Motor neuron (in vitro differentiated cells): ENCODE measurements at regions not wholly inside any gene's neighbourhood (a gene's known extent, or its start where the extent isn't known, plus 50 kb on each side); places are given as distances from the start of the nearest gene placed in this dataset.
"Not testable (repeated sequence)": the region's sequence is repeated elsewhere in the genome, so short reads cannot be mapped to it uniquely, and the experiment has no call there.

Experiments used
- ATAC-seq, 8 experiments: fragments of 200-7000 bp; cut with Tn5 transposase; replicated peaks in 6 of 8; 2 replicates each; pipeline ENCODE4 v1.8.0; 2021; ENCODE audit warnings: mild to moderate bottlenecking in 8 of 8, moderate library complexity in 8 of 8
- H3K27ac ChIP-seq, 2 donors: fragments of 250-450 bp; sonication (Bioruptor Pico); 2 replicates each; pipeline ENCODE4 v1.9.0; 2021; ENCODE audit warnings: antibody characterized with exemption in 2 of 2, mild to moderate bottlenecking in 2 of 2, moderate library complexity in 1 of 2
- H3K4me1 ChIP-seq, 2 donors: fragments of 250-450 bp; sonication (Bioruptor Pico); replicated peaks in 1 of 2; 2 replicates each; pipeline ENCODE4 v1.6.1; 2021; ENCODE audit warnings: antibody characterized with exemption in 2 of 2, mild to moderate bottlenecking in 2 of 2, moderate library complexity in 1 of 2
- H3K4me3 ChIP-seq, 5 donors: fragments of 250-450 bp; sonication (Bioruptor Pico); 2 replicates each; pipeline ENCODE4 v1.9.0; 2021; ENCODE audit warnings: antibody characterized with exemption in 5 of 5, mild to moderate bottlenecking in 5 of 5, moderate library complexity in 4 of 5
- WGBS, 10 experiments: fragments of 450-650 bp; shearing (Covaris generic); methylation state at CpG; one replicate each; pipeline ENCODE4 v1.0.0; 2022; 5-methylcytosine and 5-hydroxymethylcytosine counted together
- in situ Hi-C, 9 experiments: fragments of 400-800 bp; cut with MboI; loops; one replicate each; pipeline ENCODE4 v1.15.0; 2021; ENCODE audit warnings: low sequenced_read_pairs in 9 of 9, low pct_unique_long_range_greater_than_20kb in 2 of 9; ENCODE audit not compliant: unreplicated experiment in 9 of 9

GRCh38 chr3:96347289-96347688 is 467.1 kb upstream of the EPHA6 start:
- Histone ChIP-seq H3K4me1 (no peaks in the 10 kb centered on the region), H3K27ac (no peak overlapping the region), H3K4me3 (no peak overlapping the region)
- ATAC-seq = no peak
- in situ Hi-C loops = no loop called here
- 0 to 97% (median 63%) methylated on average over 1 to 3 of the region's 3 CpGs for WGBS, 10 experiments

GRCh38 chr3:96351598-96351997 is 462.8 kb upstream of the EPHA6 start:
- H3K4me1 ChIP-seq, in situ Hi-C loops, H3K4me3 ChIP-seq, ATAC-seq, H3K27ac ChIP-seq: not testable (repeated sequence)

- Histone ChIP-seq H3K27ac (no peak overlapping the region), H3K4me3 (no peak overlapping the region), H3K4me1 (no peaks in the 10 kb centered on the region)
- 0 to 100% (median 62%) methylated on average over 1 to 2 of the region's 2 CpGs for WGBS, 10 experiments
- ATAC-seq = no peak
- in situ Hi-C loops = no loop called here
These were observed 460.3 kb upstream of the EPHA6 start for GRCh38 chr3:96354106-96354505.

- H3K27ac ChIP-seq = no peak overlapping the region
- in situ Hi-C loops = no loop called here
- H3K4me1 ChIP-seq = no peaks in the 10 kb centered on the region
- H3K4me3 ChIP-seq = no peak overlapping the region
- ATAC-seq = peak in 2 of 8 experiments; percentile 33 to 37
These were observed 459.7 kb upstream of the EPHA6 start for GRCh38 chr3:96354742-96355141.

- no peak for ATAC-seq
- Histone ChIP-seq H3K4me3 (no peak overlapping the region), H3K4me1 (no peaks in the 10 kb centered on the region), H3K27ac (no peak overlapping the region)
- in situ Hi-C loops = no loop called here
- 0 to 100% (median 59%) methylated on average over 1 of the region's 1 CpG; no CpG with 5 or more reads in 4 of the 10 experiments for WGBS, 10 experiments
These were observed 453.2 kb upstream of the EPHA6 start for GRCh38 chr3:96361241-96361640.

- no peak overlapping the region for H3K4me3 ChIP-seq
- in situ Hi-C loops = no loop called here
- no peaks in the 10 kb centered on the region for H3K4me1 ChIP-seq
- ATAC-seq = no peak
- no peak overlapping the region for H3K27ac ChIP-seq
These were observed 443.8 kb upstream of the EPHA6 start for GRCh38 chr3:96370637-96371036.

- Histone ChIP-seq H3K4me1 (no peaks in the 10 kb centered on the region), H3K4me3 (no peak overlapping the region), H3K27ac (no peak overlapping the region)
- ATAC-seq = no peak
- in situ Hi-C loops = no loop called here
- 0 to 60% methylated on average over 1 of the region's 1 CpG; no CpG with 5 or more reads in 8 of the 10 experiments for WGBS, 10 experiments
These were observed 404.2 kb upstream of the EPHA6 start for GRCh38 chr3:96410006-96410730.

GRCh38 chr3:96416549-96417255 is 397.7 kb upstream of the EPHA6 start:
- ATAC-seq = no peak
- WGBS, 10 experiments = 29 to 87% methylated on average over 3 to 4 of the region's 5 CpGs; no CpG with 5 or more reads in 8 of the 10 experiments
- H3K4me1 ChIP-seq = no peaks in the 10 kb centered on the region
- H3K27ac ChIP-seq = no peak overlapping the region
- no peak overlapping the region for H3K4me3 ChIP-seq
- in situ Hi-C loops = no loop called here

GRCh38 chr3:96428097-96428496 is 386.3 kb upstream of the EPHA6 start:
- in situ Hi-C loops = no loop called here
- no peaks in the 10 kb centered on the region for H3K4me1 ChIP-seq
- no peak for ATAC-seq
- H3K4me3 ChIP-seq = no peak overlapping the region
- no peak overlapping the region for H3K27ac ChIP-seq

- peak in 1 of 8 experiments; percentile 72 for ATAC-seq
- Histone ChIP-seq H3K4me3 (no peak overlapping the region), H3K27ac (no peak overlapping the region), H3K4me1 (no peaks in the 10 kb centered on the region)
- in situ Hi-C loops = no loop called here
- 20 to 79% (median 60%) methylated on average over 1 to 2 of the region's 2 CpGs for WGBS, 10 experiments
These were observed 384.3 kb upstream of the EPHA6 start for GRCh38 chr3:96430079-96430478.

- no peak for ATAC-seq
- 25 to 100% (median 80%) methylated on average over 1 to 2 of the region's 2 CpGs; no CpG with 5 or more reads in 1 of the 10 experiments for whole genome bisulfite sequencing, 10 experiments
These were observed 379.7 kb upstream of the EPHA6 start for GRCh38 chr3:96434651-96435050.

GRCh38 chr3:96449346-96449745 is 365.0 kb upstream of the EPHA6 start:
- Histone ChIP-seq H3K4me1 (peaks cover 4 to 14% of the 10 kb centered on the region in 2 donors), H3K4me3 (no peak overlapping the region), H3K27ac (no peak overlapping the region)
- peak in 2 of 8 experiments; percentile 2 to 29 for ATAC-seq
- in situ Hi-C loops = no loop called here
- WGBS, 10 experiments = 0 to 100% (median 76%) methylated on average over 1 of the region's 1 CpG; no CpG with 5 or more reads in 2 of the 10 experiments

More at GRCh38 chr3:96434651-96435050, 379.7 kb upstream of the EPHA6 start:
- Histone ChIP-seq H3K4me3 (no peak overlapping the region), H3K27ac (no peak overlapping the region), H3K4me1 (no peaks in the 10 kb centered on the region)
- in situ Hi-C loops = no loop called here

GRCh38 chr3:96449803-96450202 is 364.6 kb upstream of the EPHA6 start:
- in situ Hi-C loops = no loop called here
- H3K4me1 ChIP-seq = peaks cover 4 to 14% of the 10 kb centered on the region in 2 donors
- H3K27ac ChIP-seq = no peak overlapping the region
- no peak overlapping the region for H3K4me3 ChIP-seq
- peak in 4 of 8 experiments; percentile 18 to 61 (median 26) for ATAC-seq
- 0 to 88% (median 30%) methylated on average over 1 to 4 of the region's 4 CpGs; no CpG with 5 or more reads in 1 of the 10 experiments for WGBS, 10 experiments

- Histone ChIP-seq H3K27ac (no peak overlapping the region), H3K4me3 (no peak overlapping the region), H3K4me1 (peaks cover 4 to 14% of the 10 kb centered on the region in 2 donors)
- ATAC-seq = no peak
- in situ Hi-C loops = no loop called here
- 15 to 83% (median 63%) methylated on average over 1 to 2 of the region's 2 CpGs; no CpG with 5 or more reads in 1 of the 10 experiments for WGBS, 10 experiments
These were observed 363.7 kb upstream of the EPHA6 start for GRCh38 chr3:96450699-96451098.
